GM23338 (cell line): ENCODE measurements at regions not wholly inside any gene's neighbourhood (a gene's known extent, or its start where the extent isn't known, plus 50 kb on each side); places are given as distances from the start of the nearest gene placed in this dataset.

Experiments used
- ATAC-seq: fragments of 200-7000 bp; cut with Tn5 transposase; 3 replicates; pipeline ENCODE4 v1.9.1; 2020
- DNase-seq: peaks from one replicate; pipeline ENCODE4 v3.0.0-alpha.2; 2015; ENCODE audit warnings: low spot score
- H2AFZ ChIP-seq: fragments of 200-600 bp; sonication (generic); 2 replicates; pipeline ENCODE4 v1.8.0; 2016; ENCODE audit warnings: antibody characterized with exemption, mild to moderate bottlenecking, moderate library complexity
- H3F3A ChIP-seq: fragments of 200-600 bp; sonication (generic); replicated peaks from 2 replicates; pipeline ENCODE4 v1.8.0; 2017; ENCODE audit warnings: antibody characterized with exemption, mixed run types, low read depth
- H3K27ac ChIP-seq: fragments of 200-600 bp; sonication (generic); 2 replicates; pipeline ENCODE4 v1.6.1; 2016; ENCODE audit warnings: low read depth
- H3K27me3 ChIP-seq: fragments of 200-600 bp; sonication (generic); 2 replicates; pipeline ENCODE4 v1.8.0; 2016; ENCODE audit warnings: mild to moderate bottlenecking, mixed run types, moderate library complexity; ENCODE audit not compliant: insufficient read depth
- H3K36me3 ChIP-seq: fragments of 200-600 bp; sonication (generic); 2 replicates; pipeline ENCODE4 v1.8.0; 2016; ENCODE audit warnings: mild to moderate bottlenecking; ENCODE audit not compliant: insufficient read depth
- H3K4me1 ChIP-seq: fragments of 200-600 bp; sonication (generic); 2 replicates; pipeline ENCODE4 v1.8.0; 2016; ENCODE audit warnings: mild to moderate bottlenecking, moderate library complexity; ENCODE audit not compliant: insufficient read depth
- H3K4me2 ChIP-seq: fragments of 200-600 bp; sonication (generic); 2 replicates; pipeline ENCODE4 v1.7.1; 2017; ENCODE audit warnings: mixed run types
- H3K4me3 ChIP-seq: fragments of 200-600 bp; sonication (generic); 2 replicates; pipeline ENCODE4 v1.6.1; 2016; ENCODE audit warnings: mixed run types
- H3K79me2 ChIP-seq: fragments of 200-600 bp; sonication (generic); replicated peaks from 2 replicates; pipeline ENCODE4 v1.8.0; 2017; ENCODE audit warnings: mild to moderate bottlenecking; ENCODE audit not compliant: insufficient read depth
- H3K9me2 ChIP-seq: fragments of 200-600 bp; sonication (generic); 2 replicates; pipeline ENCODE4 v1.8.0; 2017; ENCODE audit not compliant: insufficient read depth
- H4K20me1 ChIP-seq: fragments of 200-600 bp; sonication (generic); replicated peaks from 2 replicates; pipeline ENCODE4 v1.8.0; 2017; ENCODE audit warnings: mild to moderate bottlenecking; ENCODE audit not compliant: insufficient read depth
- H3K27ac Mint-ChIP-seq: 2 replicates; pipeline ENCODE4 v1.8.0; 2020; ENCODE audit warnings: inconsistent platforms, mild to moderate bottlenecking, moderate library complexity, mixed read lengths
- H3K27me3 Mint-ChIP-seq: 3 replicates; pipeline ENCODE4 v1.8.0; 2022; ENCODE audit warnings: low read depth, mild to moderate bottlenecking, moderate library complexity, mixed read lengths, inconsistent platforms; ENCODE audit not compliant: insufficient read depth, poor library complexity
- H3K36me3 Mint-ChIP-seq: 3 replicates; pipeline ENCODE4 v1.8.0; 2021; ENCODE audit warnings: low read depth, mild to moderate bottlenecking, inconsistent platforms, moderate library complexity, mixed read lengths
- H3K4me1 Mint-ChIP-seq: 3 replicates; pipeline ENCODE4 v1.8.0; 2020; ENCODE audit warnings: mild to moderate bottlenecking, inconsistent platforms, mixed read lengths
- H3K4me3 Mint-ChIP-seq: 3 replicates; pipeline ENCODE4 v1.8.0; 2021; ENCODE audit warnings: moderate library complexity, mild to moderate bottlenecking, inconsistent platforms, mixed read lengths
- H3K9me3 Mint-ChIP-seq: 3 replicates; pipeline ENCODE4 v1.8.0; 2020; ENCODE audit warnings: moderate library complexity, mild to moderate bottlenecking, inconsistent platforms, mixed read lengths
- CREB1 ChIP-seq: fragments of 250-450 bp; sonication (Bioruptor Pico); IDR thresholded peaks from 2 replicates; pipeline ENCODE4 v1.5.0; 2020; ENCODE audit warnings: low read depth, mild to moderate bottlenecking, moderate library complexity
- CTCF ChIP-seq, 2 experiments: fragments of 200-600 bp in 1 of 2; sonication (generic) in 1 of 2; conservative IDR thresholded peaks; 2 replicates each; pipeline versions ENCODE4 v1.5.1 to v1.6.1; 2016 to 2017; ENCODE audit warnings: antibody characterized with exemption in 2 of 2, low read depth in 2 of 2, mild to moderate bottlenecking in 2 of 2, moderate library complexity in 1 of 2
- ETS1 ChIP-seq: IDR thresholded peaks from 2 replicates; pipeline ENCODE4 v1.6.1; 2016; ENCODE audit warnings: antibody characterized with exemption
- EZH2 ChIP-seq: fragments of 200-600 bp; sonication (generic); IDR thresholded peaks from one replicate; pipeline ENCODE4 v1.8.0; 2017; ENCODE audit warnings: antibody characterized with exemption, mild to moderate bottlenecking, low read depth; ENCODE audit not compliant: unreplicated experiment
- EZH2phosphoT487 ChIP-seq: fragments of 200-600 bp; sonication (generic); IDR thresholded peaks from one replicate; pipeline ENCODE4 v1.8.1; 2018; ENCODE audit warnings: antibody characterized with exemption; ENCODE audit not compliant: unreplicated experiment
- JUNB ChIP-seq: IDR thresholded peaks from one replicate; pipeline ENCODE4 v1.6.1; 2016; ENCODE audit warnings: antibody characterized with exemption; ENCODE audit not compliant: unreplicated experiment
- NANOG ChIP-seq: IDR thresholded peaks from 2 replicates; pipeline ENCODE4 v1.6.1; 2016; ENCODE audit warnings: antibody characterized with exemption, borderline replicate concordance
- POLR2AphosphoS5 ChIP-seq: IDR thresholded peaks from 2 replicates; pipeline ENCODE4 v1.6.1; 2016; ENCODE audit warnings: antibody characterized with exemption, low read depth
- REST ChIP-seq: IDR thresholded peaks from one replicate; pipeline ENCODE4 v1.6.1; 2018; ENCODE audit warnings: antibody characterized with exemption; ENCODE audit not compliant: unreplicated experiment
- ZNF331 ChIP-seq: fragments of 250-450 bp; sonication (Bioruptor Pico); IDR thresholded peaks from 2 replicates; pipeline ENCODE4 v1.5.0; 2020; ENCODE audit warnings: low read depth, mild to moderate bottlenecking, moderate library complexity

GRCh38 chr20:51884561-51884960 is 82.2 kb upstream of the SALL4 start (continued):
- TF ChIP-seq CTCF (conservative IDR thresholded peaks at IDR 0.05; ENCODE audit: low read depth in 2 of 2) (no peak), EZH2 (no peak), EZH2phosphoT487 (no peak), ETS1 (no peak)

GRCh38 chr20:51880188-51880587 is 77.9 kb upstream of the SALL4 start:
- H3K9me3 Mint-ChIP-seq, result no peaks in the 10 kb centered on the region
- no peaks in the 10 kb centered on the region for H3K36me3 Mint-ChIP-seq
- Histone ChIP-seq H3F3A (0 out of 2 replicates have a peak, but pooled peaks cover 5% of the 10 kb centered on the region), H3K27me3 (no peaks in the 10 kb centered on the region), H3K4me1 (no peaks in the 10 kb centered on the region; the same call in 1 of the 2 replicates), H4K20me1 (no peaks in the 10 kb centered on the region), H3K36me3 (no peaks in the 10 kb centered on the region; the same call in 1 of the 2 replicates), H3K79me2 (no peaks in the 10 kb centered on the region), H3K27ac (no peak overlapping the region), H3K9me2 (no peaks in the 10 kb centered on the region), H3K4me3 (no peak overlapping the region), H3K4me2 (no peak overlapping the region), H2AFZ (no peak overlapping the region)
- H3K4me1 Mint-ChIP-seq, result no peaks in the 10 kb centered on the region; the same call in 1 of the 3 replicates
- peaks cover 3% of the 10 kb centered on the region for H3K27me3 Mint-ChIP-seq
- TF ChIP-seq JUNB, result no peak
- TF ChIP-seq CREB1 (CRISPR knock-in tag), result no peak
- no peak for TF ChIP-seq POLR2AphosphoS5
- no peak for TF ChIP-seq ETS1
- no peak for TF ChIP-seq CTCF (conservative IDR thresholded peaks at IDR 0.05; ENCODE audit: low read depth in 2 of 2)
- no peak for TF ChIP-seq NANOG
- no peak for TF ChIP-seq ZNF331 (CRISPR knock-in tag)
- TF ChIP-seq REST, result no peak
- TF ChIP-seq EZH2phosphoT487, result no peak
- no peak for TF ChIP-seq EZH2
- ATAC-seq (no peak), DNase-seq (no peak)
- H3K4me3 Mint-ChIP-seq, result no peak overlapping the region
- H3K27ac Mint-ChIP-seq, result no peak overlapping the region
